CD14-positive monocyte (primary cell): ENCODE measurements at regions not wholly inside any gene's neighbourhood (a gene's known extent, or its start where the extent isn't known, plus 50 kb on each side); places are given as distances from the start of the nearest gene placed in this dataset.

Experiments used
- DNase-seq, 3 donors: peaks; one replicate each; pipeline ENCODE4 v3.0.0-alpha.2; 2011 to 2022
- H2AFZ ChIP-seq: 2 replicates; pipeline ENCODE4 v1.6.0; 2012; ENCODE audit warnings: mild to moderate bottlenecking, low read depth, low read length, inconsistent platforms; ENCODE audit not compliant: insufficient read depth, poor library complexity, severe bottlenecking
- H3K27ac ChIP-seq, 2 donors: 1 replicate in 1 of 2; 2 replicates in 1 of 2; pipeline ENCODE4 v1.5.1; 2012 to 2013; ENCODE audit warnings: low read length in 2 of 2, control low read depth in 1 of 2, inconsistent platforms in 1 of 2, low read depth in 1 of 2, mild to moderate bottlenecking in 1 of 2
- H3K27me3 ChIP-seq, 2 donors: one replicate each; pipeline versions ENCODE4 v1.6.0 to v1.6.1; 2011 to 2013; ENCODE audit warnings: low read length in 2 of 2; ENCODE audit not compliant: control insufficient read depth in 2 of 2, insufficient read depth in 2 of 2
- H3K36me3 ChIP-seq, 2 donors: replicated peaks in 1 of 2; 1 replicate in 1 of 2; 2 replicates in 1 of 2; pipeline versions ENCODE4 v1.5.1 to v1.6.1; 2012 to 2013; ENCODE audit warnings: low read length in 2 of 2, control low read depth in 1 of 2, inconsistent platforms in 1 of 2, mild to moderate bottlenecking in 1 of 2; ENCODE audit not compliant: insufficient read depth in 2 of 2, control insufficient read depth in 1 of 2
- H3K4me1 ChIP-seq, 2 donors: 1 replicate in 1 of 2; 2 replicates in 1 of 2; pipeline versions ENCODE4 v1.5.1 to v1.6.1; 2012 to 2013; ENCODE audit warnings: low read length in 2 of 2, control low read depth in 1 of 2, inconsistent platforms in 1 of 2, mild to moderate bottlenecking in 1 of 2, moderate library complexity in 1 of 2; ENCODE audit not compliant: insufficient read depth in 2 of 2, control insufficient read depth in 1 of 2
- H3K4me2 ChIP-seq: replicated peaks from 2 replicates; pipeline ENCODE3; 2012; ENCODE audit warnings: low read length, moderate library complexity, mild to moderate bottlenecking; ENCODE audit not compliant: poor library complexity, severe bottlenecking; ENCODE audit errors: extremely low read depth
- H3K4me3 ChIP-seq, 3 experiments: fragments of 200-600 bp in 1 of 3; sonication (generic) in 1 of 3; replicated peaks in 1 of 3; 1 replicate in 2 of 3; 2 replicates in 1 of 3; pipeline ENCODE4 v1.5.1; 2011 to 2013; ENCODE audit warnings: low read length in 3 of 3, mild to moderate bottlenecking in 3 of 3, control low read depth in 2 of 3, low read depth in 2 of 3, inconsistent platforms in 1 of 3, moderate library complexity in 1 of 3
- H3K79me2 ChIP-seq: 2 replicates; pipeline ENCODE4 v1.6.0; 2012; ENCODE audit warnings: mild to moderate bottlenecking, control low read depth, inconsistent platforms, low read length, moderate library complexity; ENCODE audit not compliant: insufficient read depth
- H3K9ac ChIP-seq: 2 replicates; pipeline ENCODE4 v1.6.0; 2017; ENCODE audit warnings: low read length, mild to moderate bottlenecking; ENCODE audit not compliant: insufficient read depth, poor library complexity, severe bottlenecking
- H3K9me3 ChIP-seq, 2 donors: replicated peaks in 1 of 2; 1 replicate in 1 of 2; 2 replicates in 1 of 2; pipeline versions ENCODE4 v1.5.1 to v1.6.1; 2012 to 2013; ENCODE audit warnings: low read length in 2 of 2, control low read depth in 1 of 2; ENCODE audit not compliant: control insufficient read depth in 1 of 2, insufficient read depth in 1 of 2
- H4K20me1 ChIP-seq: 2 replicates; pipeline ENCODE4 v1.6.0; 2012; ENCODE audit warnings: mild to moderate bottlenecking, low read length, control low read depth, moderate library complexity; ENCODE audit not compliant: insufficient read depth
- H3K27ac Mint-ChIP-seq, 7 donors: one replicate each; pipeline ENCODE4 v1.8.0; 2020; ENCODE audit warnings: mild to moderate bottlenecking in 7 of 7, mixed read lengths in 7 of 7, moderate library complexity in 6 of 7, inconsistent platforms in 2 of 7
- H3K27me3 Mint-ChIP-seq, 3 donors: one replicate each; pipeline ENCODE4 v1.8.0; 2021 to 2022; ENCODE audit warnings: low read depth in 3 of 3, mild to moderate bottlenecking in 3 of 3, mixed read lengths in 3 of 3, moderate library complexity in 3 of 3, inconsistent platforms in 1 of 3
- H3K36me3 Mint-ChIP-seq, 2 donors: one replicate each; pipeline ENCODE4 v1.8.0; 2020; ENCODE audit warnings: mixed read lengths in 2 of 2, inconsistent platforms in 1 of 2, mild to moderate bottlenecking in 1 of 2
- H3K4me1 Mint-ChIP-seq: one replicate; pipeline ENCODE4 v1.8.0; 2020; ENCODE audit warnings: mild to moderate bottlenecking, mixed read lengths
- H3K4me3 Mint-ChIP-seq, 2 donors: one replicate each; pipeline ENCODE4 v1.8.0; 2020; ENCODE audit warnings: mild to moderate bottlenecking in 2 of 2, mixed read lengths in 2 of 2, moderate library complexity in 1 of 2
- H3K9me3 Mint-ChIP-seq, 7 donors: one replicate each; pipeline ENCODE4 v1.8.0; 2020 to 2022; ENCODE audit warnings: mixed read lengths in 7 of 7, mild to moderate bottlenecking in 6 of 7, moderate library complexity in 6 of 7, inconsistent platforms in 2 of 7
- CTCF ChIP-seq: fragments of 200-600 bp; IDR thresholded peaks from one replicate; pipeline ENCODE4 v1.8.0; 2022; ENCODE audit warnings: antibody characterized with exemption, mild to moderate bottlenecking
- WGBS: methylation state at CpG from one replicate; pipeline ENCODE4 v1.1.5; 2013; ENCODE audit warnings: missing lambda C conversion rate; ENCODE audit not compliant: insufficient coverage; 5-methylcytosine and 5-hydroxymethylcytosine counted together
- intact Hi-C, 2 donors: fragments of 100-400 bp; cut with micrococcal nuclease; formaldehyde crosslinking; loops; one replicate each; pipeline versions ENCODE4 v1.15.0 to v1.15.1; 2023

- Mint-ChIP-seq H3K36me3 (no peaks in the 10 kb centered on the region), H3K4me3 (no peak overlapping the region), H3K27ac (no peak overlapping the region), H3K27me3 (peaks cover 4 to 8% (median 7%) of the 10 kb centered on the region in 3 donors), H3K9me3 (peaks cover 0 to 4% (median 0%) of the 10 kb centered on the region in 7 donors), H3K4me1 (no peaks in the 10 kb centered on the region)
- TF ChIP-seq CTCF, result no peak
- intact Hi-C loops, result no loop called here
- Histone ChIP-seq H3K27ac (no peak overlapping the region), H3K4me2 (no peak overlapping the region), H3K4me3 (no peak overlapping the region), H2AFZ (no peak overlapping the region), H3K79me2 (no peaks in the 10 kb centered on the region), H3K9ac (no peak overlapping the region), H4K20me1 (no peaks in the 10 kb centered on the region), H3K27me3 (peaks cover 0 to 6% of the 10 kb centered on the region in 2 donors), H3K4me1 (no peaks in the 10 kb centered on the region), H3K9me3 (no peaks in the 10 kb centered on the region), H3K36me3 (no peaks in the 10 kb centered on the region)
- WGBS, result 85% methylated on average over 11 of the region's 11 CpGs
- no peak for DNase-seq
Measured at GRCh38 chr15:93614386-93615104, 525.5 kb upstream of the RGMA start.

GRCh38 chr15:93613386-93613785, 524.4 kb upstream of the RGMA start:
- WGBS, result no CpG with 5 or more reads among the region's 3 CpGs
- H3K36me3 Mint-ChIP-seq, result no peaks in the 10 kb centered on the region
- TF ChIP-seq CTCF, result no peak
- no peak for DNase-seq
- Histone ChIP-seq H4K20me1 (no peaks in the 10 kb centered on the region), H3K79me2 (no peaks in the 10 kb centered on the region), H3K9me3 (no peaks in the 10 kb centered on the region), H3K27me3 (peaks cover 0 to 6% of the 10 kb centered on the region in 2 donors), H3K4me3 (no peak overlapping the region), H2AFZ (no peak overlapping the region), H3K36me3 (no peaks in the 10 kb centered on the region), H3K4me1 (no peaks in the 10 kb centered on the region), H3K9ac (no peak overlapping the region), H3K27ac (no peak overlapping the region), H3K4me2 (no peak overlapping the region)
- H3K9me3 Mint-ChIP-seq, result peaks cover 0 to 4% (median 0%) of the 10 kb centered on the region in 7 donors
- peaks cover 4 to 8% (median 8%) of the 10 kb centered on the region in 3 donors for H3K27me3 Mint-ChIP-seq
- intact Hi-C loops, result no loop called here
- H3K4me1 Mint-ChIP-seq, result peaks cover 1% of the 10 kb centered on the region
- no peak overlapping the region for H3K4me3 Mint-ChIP-seq
- peak overlapping the region in 1 of 7 donors; percentile 18 for H3K27ac Mint-ChIP-seq
